A673 (cell line): ENCODE measurements at regions not wholly inside any gene's neighbourhood (a gene's known extent, or its start where the extent isn't known, plus 50 kb on each side); places are given as distances from the start of the nearest gene placed in this dataset.

Experiments used
- EZH2 ChIP-seq: fragments of 200-600 bp; sonication (generic); IDR thresholded peaks from 2 replicates; pipeline ENCODE4 v1.6.1; 2017; ENCODE audit warnings: borderline replicate concordance, low read depth, mild to moderate bottlenecking, mixed read lengths, antibody characterized with exemption, low read length; ENCODE audit not compliant: poor library complexity, severe bottlenecking
- TF ChIP-seq, protein P1 (sequence below): fragments of 300-800, 200-600 bp; sonication (generic); conservative IDR thresholded peaks from 2 replicates; pipeline ENCODE4 v1.5.1; 2017; ENCODE audit warnings: low read depth, mild to moderate bottlenecking, antibody characterized with exemption, low read length, moderate library complexity, mixed read lengths

DNA sequence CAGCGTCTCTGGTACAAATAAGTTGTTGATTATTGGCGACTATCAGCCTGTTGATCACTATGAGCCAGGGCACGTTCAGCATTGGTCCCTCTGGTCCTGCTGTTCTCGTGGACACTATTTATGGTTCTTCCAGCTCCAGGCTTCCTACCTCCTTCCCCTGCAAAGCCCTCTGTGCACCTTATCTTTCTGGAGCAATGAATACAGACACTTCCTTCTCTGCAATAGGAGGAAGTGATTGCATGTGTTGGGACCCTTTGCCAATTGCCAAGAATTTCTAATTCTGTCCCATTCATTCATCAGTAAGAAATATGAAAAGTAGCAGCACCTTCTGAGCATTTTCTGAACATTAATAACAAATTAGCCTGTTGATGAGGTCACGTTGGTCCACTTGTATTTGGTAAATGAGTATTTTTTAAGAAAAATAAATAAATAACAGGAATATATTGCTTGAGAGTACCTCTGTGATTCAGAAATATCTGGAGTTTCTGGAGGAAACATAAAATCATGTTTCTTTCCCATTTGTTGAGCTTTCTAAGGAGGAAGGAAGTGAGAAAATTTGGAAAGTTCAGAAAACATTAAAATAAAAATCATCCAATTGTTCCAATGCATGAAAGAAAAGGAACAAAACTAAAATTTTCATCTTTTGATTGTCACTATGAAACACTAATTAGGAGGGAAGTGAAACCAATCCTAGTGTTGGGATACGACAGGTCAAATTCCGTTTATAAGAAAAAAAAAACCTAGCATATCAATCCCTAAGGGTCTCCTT is 259.1 kb upstream of the KLF6 start:
- TF ChIP-seq, protein P1, sequence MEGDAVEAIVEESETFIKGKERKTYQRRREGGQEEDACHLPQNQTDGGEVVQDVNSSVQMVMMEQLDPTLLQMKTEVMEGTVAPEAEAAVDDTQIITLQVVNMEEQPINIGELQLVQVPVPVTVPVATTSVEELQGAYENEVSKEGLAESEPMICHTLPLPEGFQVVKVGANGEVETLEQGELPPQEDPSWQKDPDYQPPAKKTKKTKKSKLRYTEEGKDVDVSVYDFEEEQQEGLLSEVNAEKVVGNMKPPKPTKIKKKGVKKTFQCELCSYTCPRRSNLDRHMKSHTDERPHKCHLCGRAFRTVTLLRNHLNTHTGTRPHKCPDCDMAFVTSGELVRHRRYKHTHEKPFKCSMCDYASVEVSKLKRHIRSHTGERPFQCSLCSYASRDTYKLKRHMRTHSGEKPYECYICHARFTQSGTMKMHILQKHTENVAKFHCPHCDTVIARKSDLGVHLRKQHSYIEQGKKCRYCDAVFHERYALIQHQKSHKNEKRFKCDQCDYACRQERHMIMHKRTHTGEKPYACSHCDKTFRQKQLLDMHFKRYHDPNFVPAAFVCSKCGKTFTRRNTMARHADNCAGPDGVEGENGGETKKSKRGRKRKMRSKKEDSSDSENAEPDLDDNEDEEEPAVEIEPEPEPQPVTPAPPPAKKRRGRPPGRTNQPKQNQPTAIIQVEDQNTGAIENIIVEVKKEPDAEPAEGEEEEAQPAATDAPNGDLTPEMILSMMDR = no peak
- TF ChIP-seq EZH2 = no peak
